GM21390 (cell line): ENCODE measurements at regions not wholly inside any gene's neighbourhood (a gene's known extent, or its start where the extent isn't known, plus 50 kb on each side); places are given as distances from the start of the nearest gene placed in this dataset.
"Not testable (repeated sequence)": the region's sequence is repeated elsewhere in the genome, so short reads cannot be mapped to it uniquely, and the experiment has no call there.

Experiments used
- ATAC-seq: cut with Tn5 transposase; IDR thresholded peaks from one replicate; pipeline ENCODE4 v1.9.1; 2021; ENCODE audit not compliant: unreplicated experiment

DNA sequence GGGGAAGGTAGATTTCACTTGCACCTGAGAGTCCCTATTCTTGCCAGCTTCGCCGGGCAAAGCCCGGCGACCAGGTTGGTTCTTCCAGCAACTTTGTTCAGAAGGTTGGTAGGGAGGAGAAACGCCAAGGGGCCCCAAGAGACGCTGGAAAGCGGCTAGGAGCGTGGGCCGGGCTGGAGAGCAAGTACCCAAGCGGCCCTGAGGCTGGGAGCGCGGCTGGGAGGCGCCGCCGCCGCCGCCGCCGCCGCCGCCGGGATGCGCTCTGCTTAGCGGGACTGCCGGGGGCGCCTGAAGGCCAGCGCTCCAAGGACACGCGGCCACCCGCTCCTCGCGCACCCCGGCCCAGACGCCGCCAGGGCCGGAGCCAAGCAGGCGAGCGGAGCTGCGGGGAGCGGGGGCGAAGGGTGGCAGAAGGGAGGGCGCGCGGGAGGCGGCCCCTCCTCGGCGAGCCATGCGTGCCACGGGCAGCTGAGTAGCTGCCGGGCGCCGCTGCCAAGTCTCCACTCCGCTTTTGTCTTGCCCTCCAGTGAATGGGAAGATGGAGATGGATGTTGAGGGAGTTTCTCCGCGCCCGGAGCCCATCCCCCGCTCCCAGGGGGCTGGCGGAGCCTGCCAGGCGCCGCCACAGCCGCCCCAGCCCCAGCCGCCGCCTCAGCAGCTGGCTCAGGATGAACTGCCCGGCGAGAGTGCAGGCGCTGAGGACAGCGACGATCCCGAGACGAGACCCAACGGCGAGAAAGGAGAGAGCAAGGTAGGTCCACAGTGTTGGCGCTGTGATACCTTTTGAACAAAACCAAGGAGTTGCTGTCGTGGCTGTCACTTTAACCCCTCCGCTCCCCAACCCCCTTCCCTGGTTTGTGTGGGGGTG is 227.4 kb upstream of the AZI2 start:
- ATAC-seq, result peak; percentile 83

DNA sequence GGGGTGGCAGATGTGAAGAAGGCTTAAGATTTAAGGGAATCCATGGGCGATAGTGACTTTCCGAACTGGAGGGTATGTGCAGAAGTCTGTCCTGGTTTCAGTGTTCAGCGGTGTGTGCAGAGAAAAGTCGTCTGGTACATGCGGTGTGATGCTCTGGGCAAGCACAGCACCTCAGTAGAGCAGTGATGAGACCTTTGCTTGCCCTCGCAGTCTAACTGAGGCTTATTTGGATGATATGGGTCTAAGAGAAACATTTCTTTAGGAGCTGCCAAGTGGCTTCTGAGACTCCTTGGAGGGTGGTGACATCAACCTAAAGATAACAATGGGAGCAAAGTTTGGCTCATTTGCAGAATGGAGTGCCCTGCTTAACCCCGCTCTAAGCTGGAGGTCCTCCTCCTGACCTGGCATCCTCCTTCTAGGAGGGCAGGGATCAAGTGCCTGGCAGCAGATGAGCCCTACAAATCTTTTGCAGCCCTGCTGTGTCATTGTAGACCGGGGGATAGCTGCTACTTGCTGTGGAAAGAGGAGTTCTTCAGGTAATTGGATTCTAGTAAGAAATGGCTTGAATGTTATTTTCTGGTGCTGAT is 228.1 kb upstream of the AZI2 start:
- no peak for ATAC-seq

DNA sequence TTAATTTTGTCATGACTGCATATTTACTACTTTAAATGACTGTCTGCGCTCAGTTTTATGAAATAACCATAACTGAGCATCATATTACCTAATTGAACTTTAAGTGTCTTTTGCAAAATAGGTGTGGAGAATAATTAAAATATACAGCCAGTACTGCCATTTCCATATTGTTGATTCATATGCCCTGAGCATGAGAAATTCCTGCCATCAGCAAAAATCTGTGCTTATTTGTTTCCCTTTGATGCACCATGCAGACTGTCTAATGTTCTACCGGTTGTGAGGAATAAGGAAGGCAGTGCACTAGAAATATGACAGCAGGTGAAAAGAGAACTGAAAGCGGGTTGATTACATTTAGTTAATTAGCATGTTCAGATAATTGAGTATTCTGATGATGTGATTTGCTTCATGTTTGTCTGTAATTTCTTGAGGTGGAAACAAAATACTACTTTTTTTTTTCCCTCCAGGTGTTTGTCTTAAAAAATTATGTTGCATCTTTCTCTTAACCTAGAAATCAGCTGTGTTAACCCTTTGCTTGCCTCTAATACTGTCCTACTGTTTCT is 229.4 kb upstream of the AZI2 start:
- no peak for ATAC-seq

DNA sequence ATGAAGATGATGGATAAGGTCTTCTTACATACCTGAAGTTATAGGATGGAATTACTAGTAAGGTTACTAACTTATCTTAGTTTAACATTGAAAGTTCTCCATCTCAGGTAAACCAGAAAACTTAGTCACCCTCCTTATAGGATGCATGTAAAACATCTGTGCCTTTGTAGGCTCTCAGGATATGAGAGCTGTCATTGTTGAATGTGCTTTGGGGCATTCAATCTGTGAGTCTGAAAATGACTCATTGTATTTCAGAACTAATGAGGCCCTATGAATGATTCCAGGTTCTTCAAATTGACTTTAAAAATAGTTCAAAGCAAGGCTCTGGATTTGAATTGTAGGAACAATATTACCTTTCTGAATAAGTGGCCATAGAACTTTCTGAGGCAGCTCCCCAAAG is 237.7 kb upstream of the AZI2 start:
- ATAC-seq, result no peak

DNA sequence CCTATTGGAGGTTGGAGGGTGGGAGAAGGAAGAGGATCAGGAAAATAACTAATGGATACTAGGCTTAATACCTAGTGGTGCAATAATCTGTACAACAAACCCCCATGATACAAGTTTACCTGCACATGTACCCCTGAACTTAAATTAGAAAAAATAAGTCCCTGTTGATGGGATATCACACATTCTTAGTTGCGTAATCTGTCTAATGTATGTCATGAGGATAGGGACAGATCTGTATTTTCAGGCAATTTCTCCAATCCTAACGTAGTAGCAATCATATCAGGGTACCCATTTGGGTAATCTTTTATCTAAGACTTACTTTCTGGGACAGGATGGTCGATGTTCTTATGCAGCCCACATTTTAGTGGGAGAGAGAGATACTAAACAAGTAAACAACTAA is 239.1 kb upstream of the AZI2 start:
- no peak for ATAC-seq

DNA sequence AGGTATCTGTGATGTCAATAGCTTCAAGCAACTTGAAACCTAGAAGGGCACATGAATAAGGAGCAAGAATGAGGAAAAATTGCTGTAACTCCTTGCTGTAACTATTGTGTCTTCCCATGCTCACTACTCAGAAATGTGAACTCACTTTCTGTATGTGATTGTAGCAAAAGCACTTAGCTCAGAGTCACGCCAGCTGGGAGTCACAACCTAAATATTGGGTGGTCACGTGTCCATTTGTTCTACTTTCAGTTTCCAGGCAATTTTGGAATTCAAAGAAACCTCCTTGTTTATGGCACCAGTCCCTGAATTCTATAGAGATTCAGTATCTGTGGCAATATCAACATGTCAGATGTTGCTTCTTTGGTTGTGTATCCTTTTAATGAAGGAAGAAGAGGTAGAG is 241.6 kb upstream of the AZI2 start:
- ATAC-seq, result no peak

DNA sequence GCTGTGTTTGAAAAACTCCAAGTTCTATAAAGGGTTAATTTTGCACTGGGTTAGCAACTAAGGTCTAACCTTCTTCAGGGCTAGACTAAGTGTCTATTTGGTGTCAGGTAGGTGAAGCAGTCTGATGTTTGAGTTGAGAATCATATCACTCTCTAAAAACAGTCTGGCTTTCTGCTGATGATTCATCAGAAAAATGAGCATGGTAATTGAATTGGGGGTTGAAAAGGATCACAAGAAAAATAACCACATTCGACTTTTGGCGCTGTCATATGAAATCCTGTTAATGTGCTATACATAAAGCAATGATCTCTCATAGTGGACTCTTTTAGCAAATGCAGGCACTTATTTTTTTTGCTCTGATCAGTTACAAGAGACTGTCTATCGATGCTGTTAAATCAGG is 242.2 kb upstream of the AZI2 start:
- ATAC-seq, result no peak

DNA sequence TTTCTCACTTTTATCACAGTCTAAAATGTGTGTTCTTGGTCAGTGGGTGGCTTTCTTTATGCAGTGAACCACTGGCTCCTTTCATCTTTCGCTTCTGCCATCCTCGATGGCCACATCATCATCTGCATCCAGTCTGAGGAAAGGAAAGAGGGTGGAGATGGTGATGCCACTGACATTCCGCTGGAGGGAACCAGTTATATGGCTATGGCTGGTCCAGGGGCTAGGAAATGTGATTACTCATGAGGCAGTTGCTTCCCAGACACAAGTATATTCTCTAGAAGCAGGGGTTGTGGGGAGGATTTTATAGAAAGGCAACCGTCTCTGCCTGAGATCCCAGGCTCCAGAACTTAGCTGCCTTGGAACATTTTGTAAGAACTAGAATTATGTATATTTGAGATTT is 246.7 kb upstream of the AZI2 start:
- no peak for ATAC-seq

DNA sequence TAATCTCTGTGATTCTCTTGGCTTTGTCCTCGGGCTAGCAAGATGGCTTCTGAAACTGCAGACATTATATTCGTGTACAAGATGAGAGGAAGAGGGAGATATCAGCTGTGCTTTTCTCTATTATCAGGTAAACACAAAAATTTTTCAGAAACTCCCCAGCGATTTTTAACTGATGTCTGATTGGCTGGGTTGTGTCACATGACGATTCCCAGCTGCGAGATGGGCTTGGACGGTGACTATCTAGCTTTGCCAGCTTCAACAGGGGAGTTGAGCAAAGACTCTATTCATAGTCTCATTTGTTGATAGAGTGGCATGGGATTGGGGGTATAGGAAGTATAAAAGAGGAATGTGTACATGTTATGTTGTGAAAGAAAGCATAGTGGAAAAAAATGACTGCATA is 248.8 kb upstream of the AZI2 start:
- ATAC-seq, result no peak

DNA sequence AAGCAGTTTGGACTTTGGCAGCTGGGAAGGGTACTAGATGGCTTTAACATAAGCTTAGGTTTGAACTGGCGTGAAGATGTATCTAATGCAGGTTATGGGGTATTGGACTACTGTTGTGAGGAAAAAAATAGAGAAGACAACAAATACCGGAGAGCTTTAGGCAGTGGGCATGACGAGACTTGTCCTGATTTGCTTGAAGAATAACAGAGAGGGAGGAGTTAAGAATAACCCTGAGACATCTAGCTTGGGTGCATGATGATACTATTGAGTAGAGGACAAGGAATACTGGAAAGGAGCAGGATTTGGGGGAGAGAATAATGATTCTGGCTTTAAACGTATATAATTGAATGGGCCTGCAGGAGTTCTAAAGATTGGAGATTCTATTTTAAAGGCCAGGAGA is 249.5 kb upstream of the AZI2 start:
- no peak for ATAC-seq

DNA sequence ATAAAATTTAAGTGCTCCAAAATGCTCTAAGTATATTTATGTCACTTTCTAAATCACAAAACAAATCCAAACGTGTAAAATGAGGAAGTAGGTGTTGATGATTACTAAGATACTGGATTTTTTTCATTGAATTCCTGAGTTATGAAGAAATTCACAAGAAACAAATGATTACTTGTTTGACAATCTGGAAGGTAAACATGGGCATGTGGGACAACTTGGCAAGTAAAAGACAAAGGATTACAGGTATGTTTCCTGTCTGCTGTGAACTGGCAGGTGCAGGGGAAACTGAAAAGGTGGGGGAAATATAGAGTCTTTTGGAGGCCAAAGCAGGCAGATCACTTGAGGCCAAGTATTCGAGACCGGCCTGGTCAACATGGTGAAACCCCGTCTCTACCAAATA is 252.7 kb upstream of the AZI2 start:
- no peak for ATAC-seq

DNA sequence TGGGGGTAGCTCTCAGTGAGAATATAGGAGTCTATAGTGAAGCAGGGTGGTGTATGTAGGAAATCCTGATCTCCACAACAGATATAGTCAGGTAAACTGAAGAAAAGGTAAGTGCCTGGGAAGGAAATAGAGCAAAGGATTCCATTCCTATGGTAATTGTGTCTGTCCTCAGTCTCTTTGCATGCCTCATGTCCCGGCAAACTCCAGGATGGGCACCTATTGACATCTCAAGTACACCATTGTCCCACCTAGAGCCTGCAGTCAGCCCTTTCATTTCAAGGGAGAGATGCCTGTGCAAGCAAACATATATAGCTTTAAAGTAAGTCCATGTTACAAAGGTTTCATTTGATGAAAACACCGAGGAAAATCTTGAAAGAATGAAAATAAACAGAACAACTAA is 257.7 kb upstream of the AZI2 start:
- no peak for ATAC-seq

DNA sequence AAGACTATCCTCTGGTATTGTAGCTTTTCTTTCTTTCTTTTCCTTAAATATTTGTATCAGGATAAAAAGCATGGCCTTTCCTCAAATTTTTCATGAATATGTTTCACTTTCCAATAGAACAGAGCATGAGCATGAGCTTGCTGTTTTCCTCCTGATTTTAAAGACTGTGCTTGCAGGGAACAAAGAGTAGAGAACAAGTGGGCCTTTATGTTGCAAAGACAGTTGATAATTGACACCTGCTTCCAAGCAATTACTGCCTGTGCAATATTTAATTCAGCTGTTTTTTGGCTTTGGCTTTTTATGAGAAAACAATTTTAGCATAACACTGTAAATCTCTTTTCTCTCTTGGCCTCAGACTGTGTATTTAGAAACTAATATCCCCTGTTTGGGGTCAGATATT is 263.6 kb upstream of the AZI2 start:
- ATAC-seq, result no peak

DNA sequence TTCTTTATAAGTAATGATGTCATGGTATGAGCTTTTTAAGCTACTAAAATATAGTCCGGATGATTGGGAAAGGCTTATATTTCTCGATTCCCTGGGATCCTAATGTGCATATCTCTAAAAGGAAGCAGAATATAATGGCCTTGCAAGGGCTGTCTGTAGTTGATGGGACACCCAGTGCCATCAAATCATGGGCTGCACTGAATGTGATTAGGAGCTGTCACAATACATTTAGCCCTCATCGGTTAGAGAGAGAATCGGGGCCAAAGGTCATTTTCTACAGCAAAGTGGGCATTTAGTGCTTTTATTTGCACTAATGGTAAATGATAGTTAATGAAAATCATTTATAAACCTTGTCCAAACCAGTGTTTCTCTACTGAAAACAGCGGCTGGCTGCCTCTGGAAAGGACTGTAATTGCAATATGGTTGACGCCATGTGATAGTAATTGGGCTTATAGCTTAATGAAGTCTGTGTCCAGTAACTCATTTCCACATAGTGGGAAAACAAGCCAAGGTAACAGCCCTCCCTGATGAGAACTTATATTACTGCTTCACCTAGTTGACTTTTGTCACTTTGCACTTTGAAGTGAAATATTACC is 265.0 kb upstream of the AZI2 start:
- ATAC-seq, result no peak

DNA sequence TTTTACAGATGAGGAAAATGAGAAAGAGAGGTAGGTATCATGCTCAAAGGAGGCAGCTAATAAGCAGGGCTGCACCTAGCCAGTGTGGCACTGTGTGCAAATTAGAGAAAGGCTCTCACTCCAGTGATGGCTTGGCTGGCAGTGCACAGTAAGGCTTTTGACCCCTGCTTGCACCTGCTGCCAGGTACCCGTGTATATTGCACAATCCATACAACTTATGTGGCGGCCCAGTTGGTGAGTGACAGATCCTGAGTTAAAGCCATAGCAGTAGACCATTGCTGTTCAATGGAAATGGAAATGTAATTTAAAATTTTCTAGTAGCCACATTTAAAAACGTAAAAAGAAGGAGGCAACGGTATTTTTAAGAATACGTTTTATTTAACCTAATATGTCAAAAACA is 266.4 kb upstream of the AZI2 start:
- no peak for ATAC-seq

DNA sequence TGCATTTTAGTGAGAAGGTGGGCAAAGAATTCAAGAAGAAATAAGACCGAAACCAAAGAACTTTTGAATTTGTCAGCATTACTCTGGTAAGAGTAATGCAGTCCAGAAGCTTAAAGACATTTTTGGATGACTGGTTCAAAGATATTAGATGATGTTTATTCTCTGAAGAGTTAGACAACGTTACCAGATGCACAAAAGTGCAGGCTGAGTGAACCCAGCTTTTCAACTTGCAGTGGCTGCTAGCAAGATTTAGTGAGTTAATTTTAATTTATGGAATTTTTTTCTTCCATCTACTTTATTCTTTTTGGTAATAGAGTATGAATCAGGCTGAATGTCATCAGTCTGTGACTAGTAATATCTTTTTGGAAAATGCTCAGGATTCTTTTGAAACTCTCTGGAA is 267.3 kb upstream of the AZI2 start:
- ATAC-seq, result no peak

DNA sequence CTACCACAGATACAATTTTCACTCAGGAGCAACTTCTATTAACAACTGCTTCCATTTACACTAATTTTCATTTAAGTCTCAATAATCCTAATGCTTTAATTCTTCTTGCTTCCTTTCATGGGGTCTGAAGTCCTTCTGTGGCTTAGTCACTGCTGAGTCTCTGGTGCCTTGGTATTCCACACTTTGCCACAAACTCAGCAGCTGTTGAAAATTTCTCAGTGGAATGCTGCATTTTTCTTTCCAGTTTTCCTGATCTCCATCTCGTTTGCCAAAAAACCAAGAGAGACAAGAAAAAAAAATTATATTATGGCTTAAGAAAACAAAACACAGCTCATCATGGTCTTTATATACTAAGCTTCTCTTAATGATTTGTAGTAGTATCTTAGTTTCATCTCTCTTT is 269.2 kb upstream of the AZI2 start:
- no peak for ATAC-seq

DNA sequence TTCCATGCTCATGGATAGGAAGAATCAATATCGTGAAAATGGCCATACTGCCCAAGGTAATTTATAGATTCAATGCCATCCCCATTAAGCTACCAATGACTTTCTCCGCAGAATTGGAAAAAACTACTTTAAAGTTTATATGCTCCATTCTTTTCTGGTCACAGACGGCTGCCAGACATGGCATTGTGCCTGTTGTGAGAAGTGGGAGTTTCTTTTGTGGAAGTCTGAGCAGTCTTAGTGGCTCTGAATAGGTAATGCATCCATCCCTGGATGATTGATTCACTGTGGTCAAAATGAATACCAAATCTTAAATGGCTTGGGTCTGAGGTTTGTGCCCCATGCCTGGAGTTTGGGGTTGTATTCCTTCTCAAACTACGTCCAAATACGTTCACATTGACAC is 274.5 kb upstream of the AZI2 start:
- no peak for ATAC-seq

DNA sequence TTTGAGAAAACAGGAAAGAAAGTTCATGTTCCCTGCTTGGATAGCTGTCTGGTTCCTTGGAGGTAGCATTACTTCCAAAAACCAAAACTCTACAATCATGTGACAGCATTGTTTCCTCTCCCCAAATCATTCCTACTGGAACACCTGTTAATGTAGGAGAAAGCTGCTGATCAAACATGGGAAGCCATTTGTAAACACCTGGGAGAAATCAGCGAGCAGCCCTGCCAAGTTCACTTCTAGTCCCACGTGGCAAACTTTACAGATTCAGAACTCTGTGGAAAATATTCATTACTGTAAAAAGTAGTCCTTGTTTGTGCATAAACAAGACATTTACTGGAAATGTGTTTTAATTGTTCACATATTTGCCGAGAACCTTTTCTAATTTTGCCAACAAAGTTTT is 275.5 kb upstream of the AZI2 start:
- ATAC-seq, result no peak

DNA sequence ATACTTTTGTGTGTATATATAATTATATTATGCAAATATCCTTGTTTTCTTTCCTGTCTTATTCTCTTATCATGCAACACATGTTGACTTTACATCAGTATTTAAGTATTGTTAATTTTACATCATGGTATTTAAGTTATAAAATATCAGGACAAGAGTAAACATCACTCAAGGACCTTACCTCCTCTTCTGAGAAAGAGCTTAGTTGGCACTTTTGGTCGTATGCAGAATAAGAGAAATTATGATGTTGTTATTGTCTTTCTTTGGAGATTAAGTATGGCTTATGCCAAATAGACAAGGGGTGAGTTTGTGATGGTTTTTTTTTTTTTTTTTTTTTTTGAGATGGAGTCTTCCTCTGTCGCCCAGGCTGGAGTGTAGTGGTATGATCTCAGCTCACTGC is 279.2 kb upstream of the AZI2 start:
- ATAC-seq, result not testable (repeated sequence)

DNA sequence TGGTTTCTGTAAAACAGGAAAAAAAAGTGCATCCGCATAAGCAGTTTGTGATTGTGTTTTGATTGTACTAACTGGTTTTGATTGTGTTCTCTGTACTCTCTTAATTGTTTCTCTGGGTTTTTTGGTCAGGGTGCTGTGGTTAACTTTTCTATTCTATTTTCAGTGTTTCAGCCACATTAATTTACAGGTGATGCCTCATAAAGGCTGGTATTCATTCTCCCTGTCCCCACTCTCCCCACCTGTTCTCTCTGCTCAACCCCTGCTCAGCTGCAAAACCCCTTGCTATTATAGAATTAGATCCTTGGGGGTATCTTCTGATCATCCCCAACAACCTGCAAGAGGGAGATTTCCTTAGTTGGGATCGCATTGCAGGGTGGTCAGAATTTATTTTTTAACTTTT is 285.4 kb upstream of the AZI2 start:
- no peak for ATAC-seq

DNA sequence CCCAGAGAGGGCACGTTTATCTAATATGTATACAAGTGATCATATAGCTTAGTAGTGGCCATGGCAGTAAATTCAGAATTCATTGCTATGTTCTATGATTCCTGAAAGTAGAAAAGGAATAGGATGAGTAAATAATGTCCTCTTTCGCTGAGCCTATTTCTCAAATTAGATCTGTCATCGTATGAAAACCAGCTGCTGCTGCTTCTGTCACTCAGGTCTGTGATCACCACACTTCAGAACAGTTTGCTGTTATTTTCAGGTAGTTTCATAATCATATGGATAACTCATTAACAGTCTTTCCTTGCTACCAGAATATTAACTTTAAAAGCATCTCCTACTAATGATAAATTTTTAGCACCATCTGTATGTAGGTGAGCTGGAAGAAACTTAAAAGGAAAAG is 289.1 kb upstream of the AZI2 start:
- no peak for ATAC-seq
